A549 (cell line): ENCODE measurements at regions not wholly inside any gene's neighbourhood (a gene's known extent, or its start where the extent isn't known, plus 50 kb on each side); places are given as distances from the start of the nearest gene placed in this dataset.
A peak's percentile ranks its signal among the peaks of the same experiment; 100 is the strongest.
"Not testable (repeated sequence)": the region's sequence is repeated elsewhere in the genome, so short reads cannot be mapped to it uniquely, and the experiment has no call there.

Experiments
- ATAC-seq, 2 experiments: fragments of 200-7000 bp in 1 of 2; fragments of >200 bp in 1 of 2; cut with Nextera tagmentation in 1 of 2; cut with Tn5 transposase in 1 of 2; 3 replicates each; pipeline versions ENCODE4 v1.8.0 to v1.9.1; 2018 to 2020; ENCODE audit warnings: mild to moderate bottlenecking in 1 of 2, moderate library complexity in 1 of 2
- CTCF ChIA-PET: fragments of 300-600 bp; sonication (Branson Sonifier 250); formaldehyde crosslinking; extraction: SDS; loops from one replicate; lab custom pipeline; 2021; ENCODE audit warnings: antibody characterized with exemption, inconsistent platforms; lab: Yijun Ruan, JAX
- POLR2A ChIA-PET: fragments of 350-600 bp; formaldehyde crosslinking; extraction: SDS; loops from one replicate; lab custom pipeline; 2021; ENCODE audit warnings: antibody characterized with exemption, inconsistent platforms; lab: Yijun Ruan, JAX
- DNase-seq, 2 experiments: peaks; one replicate each; pipeline versions ENCODE4 v3.0.0 to v3.0.0-alpha.2; 2011 to 2016; ENCODE audit warnings: low read depth in 1 of 2, low spot score in 1 of 2
- FAIRE-seq: peaks from 2 replicates; lab custom pipeline; 2011; peaks lifted over from hg19 to GRCh38; lab: Jason Lieb, UNC
- H3K27ac ChIP-seq, 2 experiments: fragments of >200 bp; sonication (Bioruptor Twin); formaldehyde crosslinking; 3 replicates each; pipeline ENCODE4 v1.5.1; 2016 to 2017
- H3K4me1 ChIP-seq: fragments of >200 bp; sonication (Bioruptor Twin); formaldehyde crosslinking; 3 replicates; pipeline ENCODE4 v1.6.1; 2016
- H3K4me2 ChIP-seq: fragments of >200 bp; sonication (Bioruptor Twin); formaldehyde crosslinking; 3 replicates; pipeline ENCODE4 v1.6.1; 2016
- H3K4me3 ChIP-seq: fragments of >200 bp; sonication (Bioruptor Twin); formaldehyde crosslinking; 3 replicates; pipeline ENCODE4 v1.5.1; 2016
- H3K9me3 ChIP-seq: fragments of >200 bp; sonication (Bioruptor Twin); formaldehyde crosslinking; 3 replicates; pipeline ENCODE4 v1.6.1; 2016
- BCL3 ChIP-seq: fragments of >200 bp; sonication (Bioruptor Twin); formaldehyde crosslinking; IDR thresholded peaks from 3 replicates; pipeline ENCODE4 v1.6.1; 2016
- BHLHE40 ChIP-seq: IDR thresholded peaks from 2 replicates; pipeline ENCODE4 v1.6.1; 2012; ENCODE audit warnings: low read depth, low read length, inconsistent platforms
- CBX8 ChIP-seq: fragments of 200-600 bp; sonication (generic); IDR thresholded peaks from 2 replicates; pipeline ENCODE4 v1.6.1; 2016
- CHD2 ChIP-seq: fragments of 150-350 bp; IDR thresholded peaks from 2 replicates; pipeline ENCODE4 v1.6.1; 2014; ENCODE audit warnings: low read length; ENCODE audit not compliant: partially characterized antibody
- CHD4 ChIP-seq: fragments of 200-600 bp; sonication (generic); IDR thresholded peaks from 2 replicates; pipeline ENCODE4 v1.6.1; 2016; ENCODE audit warnings: antibody characterized with exemption, mild to moderate bottlenecking, borderline replicate concordance
- CTCF ChIP-seq: fragments of >200 bp; sonication (Bioruptor Twin); formaldehyde crosslinking; IDR thresholded peaks from 3 replicates; pipeline ENCODE4 v1.5.1; 2016
- EHMT2 ChIP-seq: fragments of 200-600 bp; sonication (generic); IDR thresholded peaks from 2 replicates; pipeline ENCODE4 v1.6.1; 2016; ENCODE audit warnings: antibody characterized with exemption, low read depth, mild to moderate bottlenecking, moderate library complexity
- ELK1 ChIP-seq: fragments of 150-350 bp; IDR thresholded peaks from 2 replicates; pipeline ENCODE4 v1.6.1; 2014; ENCODE audit warnings: low read depth, mild to moderate bottlenecking, low read length
- EP300 ChIP-seq, 2 experiments: fragments of >200 bp; sonication (Bioruptor Twin); formaldehyde crosslinking; IDR thresholded peaks; 2 replicates in 1 of 2; 3 replicates in 1 of 2; pipeline ENCODE4 v1.6.1; 2016 to 2017
- FOXS1 ChIP-seq: fragments of 250-450 bp; sonication (Bioruptor Pico); IDR thresholded peaks from 2 replicates; pipeline ENCODE4 v1.5.0; 2020; ENCODE audit warnings: mild to moderate bottlenecking, moderate library complexity
- GATA3 ChIP-seq: IDR thresholded peaks from 2 replicates; pipeline ENCODE4 v1.6.1; 2012; ENCODE audit warnings: borderline replicate concordance
- HOXB13 ChIP-seq: fragments of 250-450 bp; sonication (Bioruptor Pico); IDR thresholded peaks from 2 replicates; pipeline ENCODE4 v1.5.0; 2020; ENCODE audit warnings: low read depth, mild to moderate bottlenecking, moderate library complexity
- JUN ChIP-seq, 2 experiments: fragments of >200 bp; sonication (Bioruptor Twin); formaldehyde crosslinking; IDR thresholded peaks; 2 replicates in 1 of 2; 3 replicates in 1 of 2; pipeline ENCODE4 v1.6.1; 2016 to 2017
- KDM5A ChIP-seq: fragments of 200-600 bp; sonication (generic); IDR thresholded peaks from 2 replicates; pipeline ENCODE4 v1.6.1; 2016; ENCODE audit warnings: antibody characterized with exemption, mild to moderate bottlenecking
- MAX ChIP-seq: IDR thresholded peaks from 2 replicates; pipeline ENCODE4 v1.6.1; 2012
- POLR2A ChIP-seq: IDR thresholded peaks from 2 replicates; pipeline ENCODE4 v1.6.1; 2012; ENCODE audit warnings: mild to moderate bottlenecking, low read length
- RAD21 ChIP-seq, 2 experiments: fragments of >200 bp in 1 of 2; sonication (Bioruptor Twin) in 1 of 2; formaldehyde crosslinking in 1 of 2; IDR thresholded peaks in 1 of 2; conservative IDR thresholded peaks in 1 of 2; 2 replicates in 1 of 2; 3 replicates in 1 of 2; pipeline ENCODE4 v1.6.1; 2012 to 2018; ENCODE audit warnings: inconsistent platforms in 1 of 2
- RARB ChIP-seq: fragments of 250-450 bp; sonication (Bioruptor Pico); IDR thresholded peaks from 2 replicates; pipeline ENCODE4 v1.8.0; 2021; ENCODE audit warnings: mild to moderate bottlenecking, moderate library complexity
- RNF2 ChIP-seq: fragments of 200-600 bp; sonication (generic); IDR thresholded peaks from 2 replicates; pipeline ENCODE4 v1.6.1; 2016; ENCODE audit warnings: low read depth, mild to moderate bottlenecking, antibody characterized with exemption, moderate library complexity, borderline replicate concordance
- SREBF2 ChIP-seq: fragments of 450-650 bp; IDR thresholded peaks from 2 replicates; pipeline ENCODE4 v1.6.1; 2014; ENCODE audit warnings: mild to moderate bottlenecking, moderate library complexity
- USF2 ChIP-seq: fragments of 450-650 bp; IDR thresholded peaks from 2 replicates; pipeline ENCODE4 v1.6.1; 2014; ENCODE audit warnings: antibody characterized with exemption
- ZFP36 ChIP-seq: fragments of 450-650 bp; IDR thresholded peaks from 2 replicates; pipeline ENCODE4 v1.6.1; 2014; ENCODE audit warnings: borderline replicate concordance; ENCODE audit not compliant: partially characterized antibody
- ZNF302 ChIP-seq: fragments of 250-450 bp; sonication (Bioruptor Pico); IDR thresholded peaks from 2 replicates; pipeline ENCODE4 v1.9.0; 2021; ENCODE audit warnings: inconsistent platforms, mild to moderate bottlenecking, moderate library complexity
- ZSCAN20 ChIP-seq: fragments of 250-450 bp; sonication (Bioruptor Pico); IDR thresholded peaks from 2 replicates; pipeline ENCODE4 v1.8.0; 2022; ENCODE audit warnings: mild to moderate bottlenecking, moderate library complexity
- WGBS: methylation state at CpG from one replicate; pipeline ENCODE4 v1.1.6; 2017; ENCODE audit errors: missing lambda C conversion rate; 5-methylcytosine and 5-hydroxymethylcytosine counted together
- TF ChIP-seq, protein P1 (sequence below): fragments of 250-450 bp; sonication (Bioruptor Pico); IDR thresholded peaks from 2 replicates; pipeline ENCODE4 v1.5.0; 2021; ENCODE audit warnings: mild to moderate bottlenecking, moderate library complexity, borderline replicate concordance

- Histone ChIP-seq H3K27ac (no peak overlapping the region), H3K9me3 (no peaks in the 10 kb centered on the region), H3K4me3 (no peak overlapping the region), H3K4me2 (no peak overlapping the region), H3K4me1 (no peaks in the 10 kb centered on the region)
- 15% methylated on average over 2 of the region's 2 CpGs for WGBS
- ChIA-PET POLR2A (no interaction called here), CTCF (no interaction called here)
- TF ChIP-seq CBX8 (no peak), CHD4 (no peak), GATA3 (no peak), BCL3 (no peak), RARB (no peak), USF2 (no peak), EP300 (IDR thresholded peaks at IDR 0.05) (no peak), HOXB13 (CRISPR knock-in tag) (no peak), KDM5A (no peak), ZSCAN20 (no peak), EHMT2 (no peak), FOXS1 (CRISPR knock-in tag) (no peak), MAX (no peak), JUN (IDR thresholded peaks at IDR 0.05) (no peak), ELK1 (no peak)
- TF ChIP-seq, protein P1, sequence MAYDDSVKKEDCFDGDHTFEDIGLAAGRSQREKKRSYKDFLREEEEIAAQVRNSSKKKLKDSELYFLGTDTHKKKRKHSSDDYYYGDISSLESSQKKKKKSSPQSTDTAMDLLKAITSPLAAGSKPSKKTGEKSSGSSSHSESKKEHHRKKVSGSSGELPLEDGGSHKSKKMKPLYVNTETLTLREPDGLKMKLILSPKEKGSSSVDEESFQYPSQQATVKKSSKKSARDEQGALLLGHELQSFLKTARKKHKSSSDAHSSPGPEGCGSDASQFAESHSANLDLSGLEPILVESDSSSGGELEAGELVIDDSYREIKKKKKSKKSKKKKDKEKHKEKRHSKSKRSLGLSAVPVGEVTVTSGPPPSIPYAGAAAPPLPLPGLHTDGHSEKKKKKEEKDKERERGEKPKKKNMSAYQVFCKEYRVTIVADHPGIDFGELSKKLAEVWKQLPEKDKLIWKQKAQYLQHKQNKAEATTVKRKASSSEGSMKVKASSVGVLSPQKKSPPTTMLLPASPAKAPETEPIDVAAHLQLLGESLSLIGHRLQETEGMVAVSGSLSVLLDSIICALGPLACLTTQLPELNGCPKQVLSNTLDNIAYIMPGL (CRISPR knock-in tag): no peak
- DNase-seq: peak in 1 of 2 experiments; percentile 2
- FAIRE-seq: no peak
- ATAC-seq: no peak
Measured at GRCh38 chr11:90468923-90469322, 246.1 kb upstream of the CHORDC1 start.

GRCh38 chr11:90465553-90465952, 242.7 kb upstream of the CHORDC1 start:
- Histone ChIP-seq H3K4me1 (no peaks in the 10 kb centered on the region), H3K4me2 (no peak overlapping the region), H3K9me3 (no peaks in the 10 kb centered on the region), H3K4me3 (no peak overlapping the region), H3K27ac (no peak overlapping the region)
- WGBS: 42% methylated on average over 4 of the region's 5 CpGs
- ChIA-PET POLR2A (no interaction called here), CTCF (interaction anchor here (0.9 kb wide), 1 partner anchor 48 kb away, joined by 3 read pairs; no protein-coding TSS in a partner anchor)
- DNase-seq (no peak), ATAC-seq (no peak), FAIRE-seq (no peak)
- TF ChIP-seq CTCF (no peak), ZFP36 (no peak), CBX8 (no peak), RAD21 (conservative IDR thresholded peaks at IDR 0.05 in 1 of 2, IDR thresholded peaks at IDR 0.05 in 1 of 2) (no peak), ZNF302 (CRISPR knock-in tag) (no peak), BHLHE40 (no peak), RNF2 (no peak), CHD2 (no peak), SREBF2 (no peak), ELK1 (no peak), USF2 (no peak), JUN (IDR thresholded peaks at IDR 0.05) (no peak), POLR2A (no peak), GATA3 (no peak)

GRCh38 chr11:90455347-90455920, 232.6 kb upstream of the CHORDC1 start:
- ATAC-seq, CTCF ChIA-PET, DNase-seq, H3K4me3 ChIP-seq, POLR2A ChIA-PET, H3K9me3 ChIP-seq, H3K4me1 ChIP-seq, H3K27ac ChIP-seq, H3K4me2 ChIP-seq, FAIRE-seq: not testable (repeated sequence)
- WGBS: 28% methylated on average over 6 of the region's 6 CpGs
